HG03280 (cell line): ENCODE measurements at regions not wholly inside any gene's neighbourhood (a gene's known extent, or its start where the extent isn't known, plus 50 kb on each side); places are given as distances from the start of the nearest gene placed in this dataset.

Experiments
- ATAC-seq: cut with Tn5 transposase; IDR thresholded peaks from one replicate; pipeline ENCODE4 v1.9.1; 2021; ENCODE audit warnings: mild to moderate bottlenecking, moderate library complexity; ENCODE audit not compliant: unreplicated experiment

DNA sequence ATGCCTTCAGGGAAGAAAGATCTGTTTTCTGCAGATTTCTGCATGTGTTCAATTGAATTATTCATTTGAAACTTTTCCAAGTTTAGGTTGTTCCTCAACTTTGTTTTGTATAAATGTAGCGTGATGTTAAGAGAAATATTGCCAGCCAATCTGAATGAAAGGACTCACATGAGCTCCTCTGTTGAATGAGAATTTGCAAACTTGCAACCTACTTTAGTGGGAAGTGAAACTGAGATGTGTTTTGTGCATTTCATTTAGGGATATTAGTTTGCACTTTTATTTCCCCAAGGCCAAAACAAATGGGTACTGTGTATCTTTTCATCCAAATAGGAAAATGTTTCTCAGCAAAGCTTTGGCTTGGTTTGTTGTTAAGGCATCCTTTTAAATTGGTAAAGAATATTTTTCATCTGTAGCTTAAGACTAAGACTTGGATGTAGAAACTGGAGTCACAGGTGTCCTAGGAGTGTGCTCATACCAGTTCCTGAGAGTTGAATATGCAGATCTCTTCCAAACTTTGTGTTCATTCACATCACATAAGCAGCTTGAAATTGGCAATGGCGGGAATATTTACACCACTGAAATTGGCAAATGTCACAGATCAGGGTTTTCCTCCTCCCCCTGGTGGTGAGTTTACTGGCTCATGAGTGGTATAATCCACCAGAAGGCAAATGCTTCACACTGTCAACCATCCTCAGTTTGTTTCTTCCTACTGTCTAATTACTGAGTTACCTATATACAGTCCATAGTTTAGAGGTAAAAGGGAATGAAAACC is 193.6 kb upstream of the BANK1 start:
- ATAC-seq: peak; percentile 57

GRCh38 chr4:101594588-101594987 is 195.9 kb upstream of the BANK1 start:
- ATAC-seq: no peak

GRCh38 chr4:101593666-101594065 is 196.9 kb upstream of the BANK1 start:
- ATAC-seq: no peak

DNA sequence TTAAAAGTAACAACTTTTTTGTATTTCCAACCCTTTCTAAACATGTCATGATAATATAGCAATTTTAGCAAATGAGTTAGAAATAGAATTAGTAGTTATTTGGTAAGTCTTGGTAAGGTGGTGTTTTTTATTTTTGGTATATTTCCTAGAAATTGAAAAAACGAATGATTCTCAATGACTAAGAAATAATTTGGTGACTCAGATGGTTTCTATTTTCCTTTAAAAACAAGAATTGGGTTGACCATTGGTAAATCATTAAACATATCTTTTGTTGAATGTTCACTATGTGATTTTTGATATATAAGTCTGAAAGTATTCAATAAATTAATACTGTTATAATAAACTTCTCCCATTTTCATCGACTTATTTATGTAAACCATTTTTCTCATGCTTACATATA is 206.2 kb upstream of the BANK1 start:
- ATAC-seq: no peak

- ATAC-seq: no peak
Observed at GRCh38 chr4:101563126-101563525, 215.8 kb upstream of the PPP3CA start.

DNA sequence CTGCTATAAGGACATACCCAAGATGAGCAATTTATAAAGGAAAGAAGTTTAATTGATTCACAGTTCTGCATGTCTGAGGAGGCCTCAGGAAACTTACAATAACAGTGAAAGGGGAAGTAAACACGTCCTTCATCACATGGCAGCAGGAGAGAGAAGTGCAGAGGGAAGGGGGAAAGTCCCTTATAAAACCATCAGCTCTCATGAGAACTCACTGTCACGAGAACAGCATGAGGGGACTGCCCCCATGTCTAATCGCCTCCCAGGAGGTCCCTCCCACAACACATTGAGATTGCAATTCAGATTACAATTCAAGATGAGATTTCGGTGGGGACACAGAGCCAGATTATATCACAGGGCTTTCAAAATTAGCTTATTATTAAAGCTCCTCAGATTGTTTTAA is 209.5 kb upstream of the PPP3CA start:
- ATAC-seq: no peak

GRCh38 chr4:101555341-101555880 is 208.1 kb upstream of the PPP3CA start:
- no peak for ATAC-seq

DNA sequence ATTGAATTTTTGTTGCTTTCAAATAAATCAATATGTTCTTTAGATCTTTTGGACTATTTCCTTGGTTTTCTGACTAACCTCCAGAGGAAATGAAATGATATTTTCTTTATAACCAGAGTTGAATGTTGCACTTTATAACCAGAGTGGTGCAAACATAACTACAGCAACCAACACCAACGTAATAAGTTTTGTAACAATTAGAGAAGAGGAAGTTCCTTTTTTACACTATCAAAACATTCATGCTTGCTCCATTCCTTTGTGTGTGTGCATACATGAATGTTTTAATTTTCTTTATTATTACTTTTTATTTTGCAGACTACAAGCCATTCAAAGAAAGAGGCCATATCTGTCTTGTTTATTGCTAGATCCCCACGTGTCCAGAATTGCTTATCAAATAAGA is 193.0 kb upstream of the PPP3CA start:
- ATAC-seq: no peak

GRCh38 chr4:101528526-101528925 is 181.2 kb upstream of the PPP3CA start:
- ATAC-seq: no peak

DNA sequence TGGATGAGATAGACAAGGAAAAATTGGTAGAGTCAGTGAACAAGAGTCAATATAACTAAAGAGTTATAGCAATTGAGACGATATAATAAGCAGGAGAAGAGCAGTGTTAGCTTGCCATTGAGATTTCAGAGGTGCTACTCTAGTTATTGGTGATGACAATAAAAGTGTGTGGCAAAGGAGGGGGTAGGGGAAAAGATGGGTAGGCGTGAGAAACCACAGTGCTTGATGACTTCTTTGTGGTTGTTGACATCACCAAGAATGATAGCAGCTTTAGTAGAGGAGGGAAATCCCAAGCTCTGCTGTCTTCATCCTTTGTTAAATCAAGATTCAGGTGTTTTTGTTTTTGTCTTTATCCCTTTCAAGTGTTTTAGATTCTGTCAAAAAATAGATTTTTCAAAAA is 179.9 kb upstream of the PPP3CA start:
- ATAC-seq: peak; percentile 84

DNA sequence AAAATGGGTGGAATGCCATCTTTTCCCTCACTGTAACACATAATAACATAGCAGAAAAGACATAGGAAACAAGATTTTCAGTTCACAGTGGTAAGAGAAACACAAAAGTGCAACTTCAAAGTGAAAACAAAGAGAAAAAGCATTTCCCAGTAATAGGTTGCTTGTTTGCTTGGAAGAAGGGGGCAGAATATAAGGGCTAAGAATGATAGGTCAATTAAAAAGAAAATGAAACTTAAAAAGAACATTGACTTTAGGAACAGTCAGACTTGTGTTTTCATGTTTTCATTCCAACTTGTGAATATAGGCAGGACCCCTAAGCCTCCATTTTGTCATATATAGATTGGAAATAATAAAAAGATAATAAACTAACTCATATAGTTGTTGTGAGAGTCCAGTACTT is 168.2 kb upstream of the PPP3CA start:
- no peak for ATAC-seq

- no peak for ATAC-seq
Observed at GRCh38 chr4:101515099-101515498, 167.8 kb upstream of the PPP3CA start.

- ATAC-seq: no peak
Observed at GRCh38 chr4:101512416-101512815, 165.1 kb upstream of the PPP3CA start.

DNA sequence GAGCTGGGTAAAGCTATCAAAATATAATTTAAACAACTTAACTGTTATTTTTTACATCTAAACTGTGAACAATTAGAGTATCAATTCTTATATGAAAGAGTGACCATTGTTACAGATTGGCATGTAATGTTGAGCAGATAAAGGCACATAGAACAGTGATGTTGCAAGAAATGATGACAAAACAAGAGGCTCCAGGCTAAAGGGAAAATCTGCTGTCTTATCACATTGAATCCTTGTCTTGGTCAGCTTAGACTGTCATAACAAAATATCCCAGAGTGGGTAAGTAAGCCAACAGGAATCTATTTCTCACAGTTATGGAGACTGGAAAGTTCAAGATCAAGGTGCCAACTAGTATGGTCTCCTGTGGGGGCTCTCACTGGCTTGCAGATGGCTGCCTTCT is 154.1 kb upstream of the PPP3CA start:
- ATAC-seq: no peak

DNA sequence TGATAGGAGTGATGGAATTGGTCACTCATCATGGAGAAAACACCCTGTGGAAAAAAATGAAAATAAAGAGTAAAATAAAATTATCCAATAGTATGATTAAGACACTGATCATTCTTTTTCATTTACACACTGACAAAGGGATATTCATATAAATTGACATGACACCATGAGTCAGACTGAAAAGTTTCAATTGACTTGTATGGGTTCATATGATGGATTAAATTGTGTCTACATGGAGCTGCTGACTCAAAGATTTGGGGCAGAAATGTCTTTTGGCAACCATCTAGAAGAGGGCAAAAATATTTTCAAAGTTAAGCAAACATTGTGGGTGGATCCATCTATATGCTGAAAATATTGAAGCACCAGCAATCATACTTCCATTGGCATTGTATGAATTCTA is 153.4 kb upstream of the PPP3CA start:
- no peak for ATAC-seq

DNA sequence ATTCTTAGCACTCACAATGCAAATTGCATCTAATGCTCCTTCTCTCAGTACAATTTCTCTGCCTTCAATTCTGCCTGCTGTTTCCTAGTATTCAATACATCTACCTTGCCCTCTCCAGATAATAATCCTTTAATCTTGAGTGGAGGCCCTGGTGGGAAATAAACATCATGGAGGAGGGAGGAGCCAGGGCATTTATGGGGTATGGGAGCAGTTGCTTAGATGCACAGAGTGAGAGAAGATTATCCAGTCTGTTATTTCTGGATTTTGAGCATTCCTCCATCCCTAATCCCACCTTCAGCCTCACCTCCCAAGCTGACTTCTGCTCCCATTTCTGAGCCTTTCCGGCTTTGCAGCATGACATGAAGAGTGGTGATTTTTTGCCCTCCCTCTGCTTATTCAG is 127.9 kb upstream of the PPP3CA start:
- no peak for ATAC-seq

- ATAC-seq: no peak
Observed at GRCh38 chr4:101471201-101471600, 123.9 kb upstream of the PPP3CA start.

GRCh38 chr4:101464596-101464995 is 117.3 kb upstream of the PPP3CA start:
- no peak for ATAC-seq

GRCh38 chr4:101458914-101459313 is 111.6 kb upstream of the PPP3CA start:
- no peak for ATAC-seq

GRCh38 chr4:101458473-101458872 is 111.1 kb upstream of the PPP3CA start:
- no peak for ATAC-seq

- ATAC-seq: no peak
Observed at GRCh38 chr4:101451086-101451485, 103.8 kb upstream of the PPP3CA start.

DNA sequence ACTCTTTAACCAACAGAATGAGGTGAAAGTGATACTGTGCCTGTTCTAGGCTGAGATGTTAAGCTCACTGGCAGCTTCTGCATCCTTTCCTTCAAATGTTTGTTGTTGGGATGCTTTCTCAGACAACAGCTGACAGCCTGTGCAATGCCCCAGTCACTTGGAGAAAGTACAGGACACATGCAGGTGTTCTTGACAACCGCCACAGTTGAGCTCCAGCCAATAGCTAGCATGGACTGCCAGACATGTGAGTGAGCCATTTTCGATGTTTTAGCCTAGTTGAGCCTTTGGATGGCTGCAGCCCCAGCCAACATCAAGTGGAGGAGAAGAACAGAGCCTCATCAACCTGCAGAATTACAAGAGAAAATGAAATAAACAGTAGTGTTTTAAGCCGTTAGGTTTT is 94.1 kb upstream of the PPP3CA start:
- ATAC-seq: no peak

DNA sequence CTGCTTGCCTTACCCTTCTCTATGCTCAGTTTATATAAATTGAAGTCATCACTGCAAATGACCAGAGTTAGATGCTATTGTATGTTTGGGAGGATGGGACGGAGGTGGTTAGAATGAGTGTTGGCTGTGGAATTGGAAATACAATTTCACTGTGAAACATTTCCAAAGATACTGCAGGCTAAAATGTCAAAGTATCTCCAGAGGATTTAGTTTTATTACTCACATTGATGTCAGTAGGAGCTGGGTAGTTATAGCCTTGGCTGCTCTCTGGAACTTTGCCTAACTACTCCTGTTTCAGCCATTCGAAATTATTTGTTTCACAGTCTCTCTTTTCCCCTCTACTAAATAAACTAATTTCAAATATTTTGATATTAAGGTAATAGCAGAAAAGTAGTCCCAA is 92.6 kb upstream of the PPP3CA start:
- no peak for ATAC-seq
